ENCODE measurements at regions not wholly inside any gene's neighbourhood (a gene's known extent, or its start where the extent isn't known, plus 50 kb on each side); places are given as distances from the start of the nearest gene placed in this dataset.

DNA sequence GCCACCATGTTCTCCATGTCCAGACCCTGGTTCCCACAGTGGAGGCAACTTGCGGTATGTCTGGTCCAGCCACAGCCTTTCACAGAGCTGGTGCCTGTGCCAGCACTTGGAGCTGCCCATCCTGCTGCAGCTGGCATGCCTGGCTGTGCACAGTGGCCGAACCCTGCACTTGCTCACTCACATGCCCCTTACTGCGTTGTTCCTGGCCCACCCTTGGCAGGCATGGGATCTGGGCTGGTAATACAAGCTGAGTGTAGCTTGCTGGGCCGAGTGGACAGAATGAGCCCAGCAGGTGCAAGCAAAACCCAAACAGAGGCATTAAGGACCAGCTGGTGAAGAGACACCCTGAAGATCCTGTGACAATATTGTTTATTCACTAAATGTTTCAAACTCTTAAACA lies 583.9 kb upstream of the SLITRK6 start:
- TF ChIP-seq, protein P1, sequence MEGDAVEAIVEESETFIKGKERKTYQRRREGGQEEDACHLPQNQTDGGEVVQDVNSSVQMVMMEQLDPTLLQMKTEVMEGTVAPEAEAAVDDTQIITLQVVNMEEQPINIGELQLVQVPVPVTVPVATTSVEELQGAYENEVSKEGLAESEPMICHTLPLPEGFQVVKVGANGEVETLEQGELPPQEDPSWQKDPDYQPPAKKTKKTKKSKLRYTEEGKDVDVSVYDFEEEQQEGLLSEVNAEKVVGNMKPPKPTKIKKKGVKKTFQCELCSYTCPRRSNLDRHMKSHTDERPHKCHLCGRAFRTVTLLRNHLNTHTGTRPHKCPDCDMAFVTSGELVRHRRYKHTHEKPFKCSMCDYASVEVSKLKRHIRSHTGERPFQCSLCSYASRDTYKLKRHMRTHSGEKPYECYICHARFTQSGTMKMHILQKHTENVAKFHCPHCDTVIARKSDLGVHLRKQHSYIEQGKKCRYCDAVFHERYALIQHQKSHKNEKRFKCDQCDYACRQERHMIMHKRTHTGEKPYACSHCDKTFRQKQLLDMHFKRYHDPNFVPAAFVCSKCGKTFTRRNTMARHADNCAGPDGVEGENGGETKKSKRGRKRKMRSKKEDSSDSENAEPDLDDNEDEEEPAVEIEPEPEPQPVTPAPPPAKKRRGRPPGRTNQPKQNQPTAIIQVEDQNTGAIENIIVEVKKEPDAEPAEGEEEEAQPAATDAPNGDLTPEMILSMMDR (IDR thresholded peaks at IDR 0.05), result no peak
- TF ChIP-seq POLR2AphosphoS5 (IDR thresholded peaks at IDR 0.05), result no peak
- no peak for TF ChIP-seq POLR2A (IDR thresholded peaks at IDR 0.05)
- TF ChIP-seq EP300 (IDR thresholded peaks at IDR 0.05), result no peak
